Frontal cortex (tissue), 3 donors: ENCODE measurements at regions not wholly inside any gene's neighbourhood (a gene's known extent, or its start where the extent isn't known, plus 50 kb on each side); places are given as distances from the start of the nearest gene placed in this dataset.

Experiments used
- DNase-seq, 2 donors: peaks; one replicate each; pipeline ENCODE4 v3.0.0; 2012; ENCODE audit warnings: low spot score in 2 of 2
- FAIRE-seq: peaks from 2 replicates; lab custom pipeline; 2012; peaks lifted over from hg19 to GRCh38; lab: Jason Lieb, UNC
- donor health status: control.
- donor health status: control.
- donor health status: control.

DNA sequence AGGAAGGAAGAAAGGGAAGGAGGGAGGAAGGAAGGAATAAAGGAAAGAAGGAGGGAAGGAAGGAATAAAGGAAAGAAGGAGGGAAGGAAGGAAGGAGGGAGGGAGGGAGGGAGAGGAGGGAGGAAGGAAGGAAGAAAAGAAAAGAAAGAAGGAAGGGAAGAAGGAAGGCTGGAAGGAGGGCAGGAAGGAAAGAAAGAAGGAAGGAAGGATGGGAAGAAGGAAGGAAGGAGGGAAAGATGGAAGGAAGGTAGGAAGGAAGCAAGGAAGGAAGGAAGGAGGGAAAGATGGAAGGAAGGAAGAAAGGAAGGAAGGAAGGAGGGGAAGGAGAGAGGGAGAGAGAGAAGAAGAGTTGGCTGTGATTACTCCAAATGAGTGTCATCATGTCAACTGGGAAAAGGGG, 190.6 kb downstream of the ACKR3 start:
- no peak for DNase-seq
- no peak for FAIRE-seq

DNA sequence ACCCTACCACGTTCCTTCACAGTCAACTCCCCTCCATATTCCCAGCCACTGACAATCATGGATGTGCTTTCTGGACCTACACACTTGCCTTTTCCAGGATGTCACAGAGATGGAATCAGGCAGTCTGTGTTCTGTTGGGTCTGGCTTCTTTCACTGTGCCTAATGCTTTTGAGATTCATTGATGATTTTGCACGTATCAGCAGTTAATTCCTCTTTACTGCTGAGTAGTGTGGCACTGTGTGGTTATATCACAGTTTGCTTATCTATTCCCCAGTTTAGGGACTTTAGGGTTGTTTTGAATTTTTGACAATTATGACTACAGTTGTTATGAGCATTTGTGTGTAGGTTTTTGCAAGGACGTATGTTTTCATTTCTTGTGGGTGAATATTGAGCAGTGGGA, 191.7 kb downstream of the ACKR3 start:
- FAIRE-seq: no peak

DNA sequence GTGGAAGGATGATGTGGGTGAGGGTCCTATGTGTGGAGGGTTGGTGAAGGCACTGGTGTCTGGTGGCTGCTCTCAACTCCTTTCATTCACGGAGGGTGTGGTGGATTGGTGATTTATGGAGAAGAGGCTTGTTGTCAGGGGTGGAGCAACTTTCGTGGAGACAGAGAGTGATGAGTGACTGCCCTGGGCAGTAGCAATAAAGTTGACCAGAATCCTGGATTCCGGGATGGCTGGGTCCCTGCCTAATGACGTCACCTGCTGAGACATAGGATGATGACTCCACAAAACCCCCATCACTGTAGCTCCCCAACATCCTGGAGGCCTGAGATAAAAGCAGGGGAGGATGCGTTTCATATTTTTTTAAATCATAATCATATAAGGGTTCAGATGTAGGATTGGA, 193.0 kb downstream of the ACKR3 start:
- FAIRE-seq (no peak), DNase-seq (no peak)

More for the DNA sequence above, 191.7 kb downstream of the ACKR3 start:
- DNase-seq: no peak

DNA sequence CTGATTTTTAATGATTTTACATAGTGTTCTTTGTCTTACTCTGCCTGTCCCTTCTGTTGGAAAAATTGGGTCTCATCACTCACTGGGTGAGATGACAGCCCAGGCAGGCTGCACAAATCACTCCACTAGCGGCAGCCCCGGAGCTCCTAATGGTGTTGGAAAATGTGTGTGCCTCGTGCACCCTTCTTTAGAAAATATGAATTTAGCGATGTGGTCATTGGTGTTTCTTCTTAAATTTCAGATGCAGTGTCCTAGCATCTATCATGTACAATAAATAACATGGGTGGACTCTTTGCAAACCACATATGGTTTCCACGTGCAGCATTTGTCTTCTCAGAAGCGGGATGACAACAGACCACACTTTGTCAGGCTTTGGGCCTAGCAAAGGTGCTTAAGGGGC, 194.2 kb downstream of the ACKR3 start:
- no peak for FAIRE-seq
- DNase-seq: no peak

DNA sequence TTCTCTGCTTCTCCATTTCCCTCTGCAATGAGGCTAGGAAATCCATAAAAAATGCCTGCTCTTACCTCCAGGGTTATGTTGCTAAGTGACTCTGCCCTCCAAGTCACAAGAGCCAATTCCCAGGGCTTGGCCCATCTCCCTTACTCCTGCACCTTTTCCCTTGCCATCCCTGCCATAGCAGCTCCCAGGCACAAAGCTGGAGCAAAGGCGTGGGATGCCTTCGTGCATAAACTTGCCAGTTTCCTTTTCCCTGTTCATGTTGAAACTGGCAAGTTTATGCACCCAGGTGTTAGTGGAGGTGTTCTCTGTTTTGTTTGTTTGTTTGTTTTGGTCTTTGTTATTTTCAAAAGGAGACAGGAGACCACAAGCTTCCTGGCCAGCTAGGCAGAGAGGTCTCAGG, 195.1 kb downstream of the ACKR3 start:
- FAIRE-seq: no peak
- no peak for DNase-seq

DNA sequence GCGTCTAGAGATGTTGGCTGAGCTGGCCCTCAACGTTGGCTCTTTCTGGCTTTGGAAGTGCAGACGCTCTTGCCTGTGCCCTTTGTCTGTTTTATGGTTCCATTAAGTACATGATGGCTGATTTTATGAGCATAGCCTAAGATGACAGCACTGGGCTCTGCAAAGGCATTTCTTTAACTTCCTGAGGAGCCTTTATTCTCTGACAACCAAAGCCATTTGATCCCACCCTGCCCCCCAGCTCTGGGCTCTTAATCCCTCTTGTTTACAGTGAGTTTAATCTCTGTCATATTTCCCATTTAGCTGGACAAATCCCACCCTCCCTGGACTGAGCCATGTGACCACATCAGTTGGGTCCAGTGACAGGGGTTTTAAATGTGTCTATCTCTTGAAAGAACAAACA, 195.9 kb downstream of the ACKR3 start:
- no peak for DNase-seq
- no peak for FAIRE-seq

DNA sequence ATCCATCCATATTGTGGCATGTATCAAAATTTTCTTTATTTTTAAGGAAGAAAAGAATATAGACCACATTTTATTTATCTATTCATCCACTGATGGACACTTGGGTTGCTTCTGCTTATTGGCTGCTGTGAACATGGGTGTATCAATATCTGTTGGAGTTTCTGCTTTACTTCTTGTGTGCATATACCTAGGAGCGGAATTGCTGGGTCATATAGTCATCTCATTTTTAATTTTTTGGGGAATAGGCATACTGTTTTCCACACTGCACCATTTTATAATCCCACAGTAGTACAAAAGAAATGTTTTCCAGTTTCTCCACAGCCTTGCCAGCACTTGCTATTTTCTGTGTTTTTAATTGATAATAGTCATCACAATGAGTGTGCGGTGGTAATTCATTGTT, 197.2 kb downstream of the ACKR3 start:
- FAIRE-seq (no peak), DNase-seq (no peak)

DNA sequence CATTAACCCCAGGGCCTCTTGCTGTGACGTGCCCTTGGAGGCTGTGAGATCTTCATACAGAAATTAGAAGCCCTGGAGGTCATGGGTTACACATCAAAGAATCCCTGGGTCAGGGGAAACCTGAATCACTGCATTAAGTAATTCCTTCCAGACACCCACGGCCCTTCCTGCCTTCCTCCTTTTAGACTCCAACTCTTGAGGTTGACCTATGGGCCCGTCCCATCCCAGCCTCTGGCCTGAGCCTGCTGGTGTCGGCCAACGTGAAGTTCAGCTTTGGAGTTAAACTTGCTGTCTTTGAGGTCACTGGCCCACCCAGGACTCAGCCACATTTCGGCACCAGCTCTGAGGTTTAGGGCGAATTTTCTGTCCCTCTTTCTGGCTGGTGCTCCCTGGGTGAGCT, 198.3 kb downstream of the ACKR3 start:
- FAIRE-seq (no peak), DNase-seq (no peak)

DNA sequence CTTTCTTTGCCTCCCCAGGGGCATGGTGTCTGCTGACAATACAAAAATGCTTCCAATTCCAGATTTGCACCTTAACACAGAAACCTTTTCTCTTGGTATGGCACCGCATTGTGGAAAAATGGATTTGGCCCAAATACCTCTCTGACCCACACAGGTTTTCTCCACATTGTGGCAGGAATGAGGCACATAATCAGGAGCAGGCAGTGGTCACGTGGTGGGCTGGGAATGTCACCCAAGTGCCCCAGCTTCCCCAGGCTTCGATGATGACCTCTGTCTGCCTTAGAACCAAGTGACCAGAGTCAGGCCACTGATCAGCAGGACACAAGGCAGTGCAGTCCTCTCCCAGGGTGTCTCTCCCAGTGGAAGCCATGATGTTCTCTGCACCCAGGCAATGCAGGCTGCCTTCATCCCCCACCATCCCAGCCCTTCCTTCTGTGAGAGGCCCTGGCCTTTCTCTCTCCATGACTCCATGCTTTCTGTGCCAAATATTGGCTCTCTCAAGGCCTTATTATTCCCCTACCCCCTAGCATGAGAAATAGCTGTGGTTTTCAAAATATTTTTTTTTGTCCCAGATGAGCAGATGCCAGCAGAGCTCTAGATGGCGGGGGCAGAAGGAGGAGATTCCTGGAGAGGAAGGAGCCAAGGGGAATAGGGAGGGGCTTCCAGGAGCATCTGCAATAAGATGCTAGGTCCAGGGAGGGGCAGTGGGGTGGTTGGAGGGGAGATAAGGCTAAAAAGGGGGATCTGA, 198.9 kb downstream of the ACKR3 start:
- FAIRE-seq (no peak), DNase-seq (no peak)

DNA sequence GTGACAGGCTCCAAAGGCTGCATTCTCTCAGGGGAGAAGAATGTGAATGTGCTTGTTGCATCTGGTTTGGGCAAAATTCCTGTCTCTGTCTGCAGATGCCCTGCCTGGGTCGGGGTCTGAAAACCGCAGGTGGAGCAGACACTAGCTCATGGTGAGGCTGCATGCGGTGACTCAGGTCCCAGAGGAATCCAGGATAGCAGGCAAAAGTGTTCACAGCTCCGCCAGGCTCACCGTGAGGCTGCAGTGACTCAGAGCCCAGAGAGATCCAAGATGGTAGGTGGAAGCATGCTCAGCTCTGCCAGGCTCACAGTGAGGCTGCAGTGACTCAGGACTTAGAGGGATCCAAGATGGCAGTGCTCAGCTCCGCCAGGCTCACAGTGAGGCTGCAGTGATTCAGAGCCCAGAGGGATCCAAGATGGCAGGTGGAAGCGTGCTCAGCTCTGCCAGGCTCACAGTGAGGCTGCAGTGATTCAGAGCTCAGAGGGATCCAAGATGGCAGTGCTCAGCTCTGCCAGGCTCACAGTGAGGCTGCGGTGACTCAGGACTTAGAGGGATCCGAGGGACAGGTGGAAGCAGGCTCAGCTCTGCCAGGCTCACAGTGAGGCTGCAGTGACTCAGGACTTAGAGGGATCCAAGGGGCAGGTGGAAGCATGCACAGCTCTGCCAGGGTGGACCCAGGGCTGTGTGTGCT, 200.5 kb downstream of the ACKR3 start:
- FAIRE-seq (no peak), DNase-seq (no peak)

DNA sequence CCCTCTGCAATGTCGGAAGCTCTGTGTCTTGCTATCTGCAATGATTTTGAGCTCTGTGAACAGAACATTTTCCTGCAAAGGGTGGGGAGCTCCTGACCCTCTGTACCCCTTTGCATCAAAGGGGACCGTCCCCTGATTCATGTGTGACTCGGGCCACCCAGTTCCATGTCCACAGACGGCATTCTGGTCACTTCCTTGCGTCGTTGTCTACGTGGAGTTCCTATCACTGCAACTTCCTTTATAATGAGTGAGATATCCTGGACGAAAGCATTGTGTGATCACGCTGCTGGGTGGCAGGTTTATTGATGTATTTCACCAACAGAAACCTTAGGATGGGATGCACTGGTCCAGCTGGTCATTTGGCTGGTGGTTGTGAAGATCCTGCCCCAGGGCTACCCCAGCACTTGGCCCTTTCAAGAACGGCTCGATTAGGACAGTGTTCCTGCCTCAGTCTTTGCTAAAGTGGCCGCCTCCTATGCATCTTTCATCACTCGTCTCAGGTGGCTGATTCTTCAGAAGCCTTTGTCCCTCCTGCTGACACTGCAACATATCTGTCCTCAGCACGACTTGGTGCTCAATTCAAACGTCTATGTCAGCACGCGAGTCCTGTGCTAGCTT, 202.7 kb downstream of the ACKR3 start:
- FAIRE-seq: no peak
- no peak for DNase-seq

DNA sequence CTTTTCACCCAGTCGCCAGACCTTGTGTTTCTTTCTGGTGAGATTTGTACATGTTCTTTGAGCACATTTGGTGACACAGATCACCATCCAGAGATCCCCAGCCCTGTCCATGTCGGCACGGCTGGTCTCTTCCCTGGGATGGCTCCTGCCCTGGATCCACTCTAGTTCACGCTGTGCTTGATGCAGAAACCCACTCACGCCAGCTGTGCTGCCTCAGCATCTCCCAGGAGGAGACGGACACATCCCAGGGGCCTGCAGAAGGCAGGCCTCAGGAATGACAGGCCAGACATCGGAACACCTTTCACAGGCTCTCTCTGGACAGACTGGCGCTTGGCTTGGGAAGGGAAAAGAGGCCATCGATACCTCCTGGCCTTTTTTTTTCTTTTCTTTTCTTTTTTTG, 203.6 kb downstream of the ACKR3 start:
- FAIRE-seq: no peak
- no peak for DNase-seq

DNA sequence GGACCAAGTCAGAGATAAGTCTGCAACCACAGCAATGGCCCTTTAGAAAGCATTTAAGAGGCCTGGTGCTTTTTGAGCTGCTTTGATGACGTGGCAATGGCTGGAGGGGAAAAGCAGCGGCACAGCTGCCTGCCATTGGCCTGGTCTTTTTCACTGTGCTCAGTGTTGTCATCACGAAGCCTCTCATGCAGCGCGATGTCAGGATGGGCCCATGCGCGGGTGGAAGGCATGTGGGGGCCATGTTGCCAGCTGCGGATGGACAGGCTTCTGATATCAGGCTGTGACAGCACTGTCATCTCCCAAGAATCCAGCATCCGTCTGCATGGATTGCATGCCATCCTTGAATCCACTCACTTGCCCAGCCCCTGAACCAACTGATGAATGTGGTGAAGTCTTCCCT, 204.5 kb downstream of the ACKR3 start:
- DNase-seq (no peak), FAIRE-seq (no peak)

DNA sequence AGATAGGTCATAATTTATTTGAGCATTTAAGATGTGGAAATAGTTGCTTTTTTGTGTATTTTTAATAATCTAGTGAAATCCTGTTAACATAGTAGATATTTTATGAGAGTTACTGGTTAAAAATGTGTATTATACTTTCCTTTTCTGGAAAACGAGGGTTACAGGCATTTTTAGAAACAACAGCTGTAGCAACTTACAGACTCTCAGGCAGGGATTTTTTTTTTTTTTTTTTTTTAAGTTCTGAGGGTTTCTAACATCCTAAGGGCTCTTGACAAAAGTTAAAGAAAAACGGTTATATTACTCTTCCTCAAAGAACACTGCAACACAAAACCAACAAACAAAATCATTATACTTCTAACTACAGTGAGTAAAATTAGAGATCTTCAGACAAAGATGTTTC, 205.9 kb downstream of the ACKR3 start:
- DNase-seq (no peak), FAIRE-seq (no peak)

DNA sequence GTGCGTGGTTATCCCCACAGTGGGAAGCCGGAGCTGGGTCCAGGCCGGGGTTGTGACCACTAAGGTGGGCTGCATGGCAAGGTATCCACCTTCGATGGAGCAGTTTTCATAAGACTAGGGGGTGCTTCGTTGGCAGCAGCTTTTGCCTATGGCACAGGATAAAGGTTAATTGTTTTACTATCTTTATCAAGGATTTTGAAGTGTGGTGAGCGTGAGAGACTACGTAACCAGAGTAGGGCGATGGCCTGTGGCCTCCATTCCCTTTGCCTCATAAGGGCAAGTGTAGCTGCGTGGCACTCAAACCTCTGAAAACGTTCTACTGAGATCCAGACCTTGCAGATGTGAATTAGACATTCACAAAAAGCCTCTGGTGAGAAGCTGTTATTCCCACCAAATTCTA, 206.6 kb downstream of the ACKR3 start:
- no peak for DNase-seq
- no peak for FAIRE-seq

DNA sequence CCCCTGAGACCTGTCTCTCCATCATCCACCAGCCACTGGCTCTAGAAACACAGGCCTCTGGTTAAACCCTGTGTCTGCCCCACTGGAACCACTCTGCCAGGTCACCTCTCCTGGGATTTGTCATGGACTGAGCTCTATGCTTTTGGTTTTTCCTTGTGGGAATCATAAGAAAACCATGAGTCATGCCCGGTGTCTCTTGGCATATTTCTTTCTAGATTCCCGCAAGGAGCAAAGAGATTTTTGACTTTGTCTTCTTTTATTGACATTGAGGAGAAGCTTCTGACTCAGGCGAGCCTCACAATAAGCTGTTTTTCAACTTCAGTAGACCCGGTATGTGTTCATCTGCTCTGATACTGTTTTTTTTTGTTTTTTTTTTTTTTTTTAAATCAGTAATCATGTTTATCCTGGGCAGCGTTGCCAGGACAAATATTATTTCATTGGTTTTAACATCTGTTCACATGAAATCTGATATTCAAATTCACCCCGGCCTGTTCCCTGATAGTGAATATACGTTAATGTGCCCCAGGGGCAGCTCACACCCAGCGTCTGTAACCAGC, 207.1 kb downstream of the ACKR3 start:
- DNase-seq (no peak), FAIRE-seq (no peak)

DNA sequence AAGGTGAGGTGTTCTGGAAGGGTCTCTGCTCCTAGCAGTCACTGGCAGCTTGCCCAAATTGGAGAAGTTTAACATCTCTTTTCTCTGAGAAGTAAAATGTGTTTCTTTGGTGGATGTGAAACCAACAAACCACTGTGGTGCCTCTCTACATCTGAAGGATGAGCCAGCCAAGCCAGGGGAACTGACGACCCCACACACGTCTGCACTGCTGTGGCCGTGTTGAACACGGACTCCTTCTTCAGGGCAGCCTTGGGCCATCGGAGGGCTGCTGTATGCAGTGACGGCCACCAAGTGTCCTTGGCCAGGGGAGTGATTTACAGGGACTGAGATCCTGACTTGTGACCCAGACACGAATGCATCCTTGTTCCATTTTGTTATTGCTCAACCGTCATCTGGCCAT, 207.8 kb downstream of the ACKR3 start:
- no peak for FAIRE-seq
- DNase-seq: no peak

DNA sequence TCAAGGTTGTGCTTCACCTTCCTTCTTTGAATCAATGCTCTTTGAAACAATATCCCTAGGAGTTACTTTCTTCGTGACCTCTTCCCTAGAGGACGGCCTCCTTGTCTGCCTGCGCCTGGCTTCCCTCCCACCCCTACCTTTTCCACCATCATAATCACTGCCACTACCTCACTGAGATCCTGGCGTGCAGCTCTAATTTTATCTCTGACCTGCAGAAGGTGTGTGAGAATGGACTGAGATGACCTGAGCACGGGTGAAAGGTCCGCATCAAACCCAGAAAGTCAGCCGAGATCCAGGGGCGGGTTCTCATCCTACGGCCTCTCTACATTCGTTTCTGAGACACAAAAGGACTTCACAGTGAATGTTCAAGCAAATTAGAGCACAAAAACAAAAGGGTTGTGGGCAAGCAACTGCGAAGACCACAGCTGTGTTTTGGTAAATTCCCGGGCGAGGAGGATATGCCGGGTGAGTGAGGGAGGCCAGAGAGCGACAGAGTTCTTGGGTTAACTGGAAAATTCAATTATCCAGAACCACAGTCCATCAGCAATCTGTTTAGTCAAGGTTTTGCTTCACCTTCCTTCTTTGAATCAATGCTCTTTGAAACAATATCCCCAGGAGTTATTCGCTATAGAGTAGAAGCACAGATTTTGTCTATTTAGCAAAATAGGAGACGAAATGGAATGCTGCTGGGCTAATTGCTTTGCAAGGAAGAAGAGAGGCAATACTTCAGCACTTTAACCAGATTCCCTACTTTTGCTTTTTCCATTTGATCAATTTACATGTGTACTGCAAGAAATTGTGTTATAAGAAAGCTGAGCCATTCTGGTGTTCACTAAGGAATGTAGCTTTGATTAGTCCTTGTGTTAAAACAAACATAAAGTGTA, 212.6 kb downstream of the ACKR3 start:
- no peak for DNase-seq

DNA sequence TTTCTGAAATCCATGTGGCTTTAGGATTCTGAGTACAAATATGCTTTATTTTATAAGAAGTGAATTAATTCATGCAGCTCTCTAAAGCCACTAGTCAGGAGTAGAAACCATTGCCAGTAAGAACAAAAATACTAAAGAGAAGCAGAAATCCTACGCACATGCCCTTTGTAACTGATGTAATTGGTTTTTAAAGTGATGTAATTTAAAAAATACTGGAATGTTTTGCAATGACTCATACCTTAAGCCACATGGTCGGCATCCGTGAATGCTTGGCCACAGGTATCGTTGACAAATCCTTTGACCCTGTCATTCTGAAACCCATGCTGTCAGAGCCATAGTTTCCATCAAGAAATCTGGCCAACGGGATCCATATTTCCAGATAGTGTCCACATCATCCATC, 213.3 kb downstream of the ACKR3 start:
- DNase-seq: no peak
- FAIRE-seq: no peak

More for the DNA sequence above, 212.6 kb downstream of the ACKR3 start:
- FAIRE-seq: no peak

DNA sequence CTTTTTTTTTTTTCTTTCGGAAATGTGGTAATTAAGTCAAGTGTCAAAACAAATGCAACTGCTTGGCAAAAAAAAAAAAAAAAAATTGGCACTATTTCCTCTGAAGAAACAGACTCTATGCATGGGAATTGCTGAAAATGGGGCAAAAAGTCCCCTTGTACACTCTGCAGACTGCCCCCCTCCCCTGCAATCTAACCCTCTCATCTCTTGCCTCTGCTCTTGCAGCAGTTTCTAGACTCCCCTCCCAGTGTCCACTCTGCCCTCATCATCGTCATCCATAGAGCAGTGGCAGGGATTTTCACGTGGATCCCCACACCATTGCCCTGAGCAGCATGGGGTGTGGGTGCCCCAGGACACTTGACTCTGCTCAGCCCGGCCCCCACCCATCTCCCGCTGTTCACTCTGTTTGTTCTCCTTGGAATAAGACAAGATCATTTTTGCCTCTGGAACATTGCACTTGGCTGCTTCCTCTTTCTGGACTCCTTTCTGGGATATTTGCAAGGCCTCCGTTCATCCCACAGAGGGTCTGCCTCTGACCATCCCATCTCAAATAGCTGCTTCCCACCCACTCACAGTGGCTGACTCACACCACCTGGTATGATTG, 213.9 kb downstream of the ACKR3 start:
- FAIRE-seq (no peak), DNase-seq (no peak)
